Activated CD4-positive, alpha-beta T cell treated with anti-CD3 and anti-CD28 coated beads, Interleukin-2, amount 10 ng/mL, durations not matched to agents 7 days and 5 days (primary cell): ENCODE measurements at regions not wholly inside any gene's neighbourhood (a gene's known extent, or its start where the extent isn't known, plus 50 kb on each side); places are given as distances from the start of the nearest gene placed in this dataset.
"Not testable (repeated sequence)": the region's sequence is repeated elsewhere in the genome, so short reads cannot be mapped to it uniquely, and the experiment has no call there.

ENCODE experiments used
- CTCF ChIA-PET: fragments of 350-600 bp; sonication (Branson Sonifier 250); formaldehyde crosslinking; loops from one replicate; lab custom pipeline; 2021; ENCODE audit warnings: antibody characterized with exemption; lab: Charles Lee
- POLR2A ChIA-PET: fragments of 350-600 bp; sonication (Branson Sonifier 250); formaldehyde crosslinking; loops from one replicate; lab custom pipeline; 2021; ENCODE audit warnings: antibody characterized with exemption; lab: Charles Lee
- DNase-seq: peaks from one replicate; pipeline ENCODE4 v3.0.0-alpha.2; 2020
- H3K27ac Mint-ChIP-seq: one replicate; pipeline ENCODE4 v1.8.0; 2021; ENCODE audit warnings: mild to moderate bottlenecking, moderate library complexity, mixed read lengths
- H3K27me3 Mint-ChIP-seq: one replicate; pipeline ENCODE4 v1.8.0; 2021; ENCODE audit warnings: mixed read lengths
- H3K36me3 Mint-ChIP-seq: one replicate; pipeline ENCODE4 v1.8.0; 2021; ENCODE audit warnings: low read depth, mixed read lengths
- H3K4me1 Mint-ChIP-seq: one replicate; pipeline ENCODE4 v1.8.0; 2021; ENCODE audit warnings: mixed read lengths
- H3K4me3 Mint-ChIP-seq: one replicate; pipeline ENCODE4 v1.8.0; 2021; ENCODE audit warnings: mild to moderate bottlenecking, moderate library complexity, mixed read lengths
- H3K9me3 Mint-ChIP-seq: one replicate; pipeline ENCODE4 v1.8.0; 2021; ENCODE audit warnings: mixed read lengths

DNA sequence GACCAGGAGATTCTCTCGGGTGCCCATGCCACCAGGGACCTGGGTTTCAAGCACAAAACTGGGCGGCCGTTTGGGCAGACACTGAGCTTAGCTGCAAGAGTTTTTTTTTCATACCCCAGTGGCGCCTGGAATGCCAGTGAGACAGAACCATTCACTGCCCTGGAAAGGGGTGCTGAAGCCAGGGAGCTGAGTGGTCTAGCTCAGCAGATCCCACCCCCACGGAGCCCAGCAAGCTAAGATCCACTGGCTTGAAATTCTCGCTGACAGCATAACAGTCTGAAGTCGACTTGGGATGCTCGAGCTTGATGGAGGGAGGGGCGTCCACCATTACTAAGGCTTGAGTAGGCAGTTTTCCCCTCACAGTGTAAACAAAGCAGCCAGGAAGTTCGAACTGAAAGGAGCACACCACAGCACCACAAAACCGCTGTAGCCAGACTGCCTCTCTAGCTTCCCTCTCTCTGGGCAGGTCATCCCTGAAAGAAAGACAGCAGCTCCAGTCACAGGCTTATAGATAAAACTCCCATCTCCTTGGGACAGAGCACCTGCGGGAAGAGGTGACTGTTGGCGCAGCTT is 157.7 kb downstream of the GIPC2 start:
- CTCF ChIA-PET, H3K27me3 Mint-ChIP-seq, DNase-seq, H3K9me3 Mint-ChIP-seq, H3K36me3 Mint-ChIP-seq, H3K4me1 Mint-ChIP-seq, H3K4me3 Mint-ChIP-seq, H3K27ac Mint-ChIP-seq, POLR2A ChIA-PET: not testable (repeated sequence)

GRCh38 chr1:78210175-78210574 is 164.4 kb downstream of the GIPC2 start:
- POLR2A ChIA-PET = no interaction called here
- Mint-ChIP-seq H3K4me1 (no peaks in the 10 kb centered on the region), H3K27me3 (no peaks in the 10 kb centered on the region), H3K36me3 (no peaks in the 10 kb centered on the region), H3K27ac (no peak overlapping the region), H3K9me3 (no peaks in the 10 kb centered on the region), H3K4me3 (no peak overlapping the region)
- CTCF ChIA-PET = no interaction called here
- DNase-seq = no peak

DNA sequence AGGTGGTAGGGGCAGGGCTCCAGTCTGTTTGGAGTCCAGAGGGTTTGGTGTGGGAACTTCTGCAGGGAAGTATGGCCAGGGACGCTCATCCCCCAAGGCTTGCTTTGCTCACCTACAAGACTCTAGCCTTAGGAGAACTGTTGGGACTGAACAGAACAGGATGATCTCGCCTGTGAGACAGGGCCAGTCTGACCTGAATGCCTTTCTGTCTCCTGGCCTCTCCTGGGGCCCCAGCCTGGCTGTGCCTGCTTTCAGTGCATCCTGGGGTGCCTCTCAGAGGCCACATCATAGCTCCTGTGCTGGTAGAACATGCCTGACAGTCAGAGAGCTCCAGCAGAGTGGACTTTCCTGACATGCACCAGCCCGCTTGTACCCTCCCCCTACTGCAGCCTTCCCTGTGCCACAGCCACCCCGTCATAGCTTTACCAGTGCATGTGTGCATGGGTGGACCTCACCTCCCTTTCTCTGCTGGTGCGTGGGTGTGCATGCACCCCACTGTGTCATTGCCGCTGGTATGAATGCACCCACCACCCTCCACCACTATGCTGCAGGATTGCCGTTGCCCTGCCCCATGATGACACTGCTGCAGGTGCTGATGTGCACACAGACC is 165.8 kb downstream of the GIPC2 start:
- Mint-ChIP-seq H3K4me3 (no peak overlapping the region), H3K27ac (no peak overlapping the region), H3K27me3 (no peaks in the 10 kb centered on the region), H3K36me3 (no peaks in the 10 kb centered on the region), H3K9me3 (no peaks in the 10 kb centered on the region), H3K4me1 (no peaks in the 10 kb centered on the region)
- DNase-seq = no peak
- POLR2A ChIA-PET = no interaction called here
- CTCF ChIA-PET = interaction anchor here (0.8 kb wide), 1 partner anchor 66 kb away, joined by 3 read pairs; no protein-coding TSS in a partner anchor

GRCh38 chr1:78214334-78214733 is 168.6 kb downstream of the GIPC2 start:
- no peaks in the 10 kb centered on the region for H3K9me3 Mint-ChIP-seq
- H3K4me1 Mint-ChIP-seq = no peaks in the 10 kb centered on the region
- CTCF ChIA-PET = no interaction called here
- H3K36me3 Mint-ChIP-seq = no peaks in the 10 kb centered on the region
- POLR2A ChIA-PET = no interaction called here
- no peak overlapping the region for H3K4me3 Mint-ChIP-seq
- H3K27ac Mint-ChIP-seq = no peak overlapping the region
- no peak for DNase-seq
- H3K27me3 Mint-ChIP-seq = no peaks in the 10 kb centered on the region

- no peak overlapping the region for H3K27ac Mint-ChIP-seq
- ChIA-PET POLR2A (no interaction called here), CTCF (interaction anchor here (0.7 kb wide), 1 partner anchor 160 kb away, joined by 3 read pairs; no protein-coding TSS in a partner anchor)
- H3K4me1 Mint-ChIP-seq = no peaks in the 10 kb centered on the region
- H3K36me3 Mint-ChIP-seq = no peaks in the 10 kb centered on the region
- no peaks in the 10 kb centered on the region for H3K9me3 Mint-ChIP-seq
- no peak overlapping the region for H3K4me3 Mint-ChIP-seq
- DNase-seq = no peak
- no peaks in the 10 kb centered on the region for H3K27me3 Mint-ChIP-seq
Measured at GRCh38 chr1:78222225-78222959, 176.6 kb downstream of the GIPC2 start.

DNA sequence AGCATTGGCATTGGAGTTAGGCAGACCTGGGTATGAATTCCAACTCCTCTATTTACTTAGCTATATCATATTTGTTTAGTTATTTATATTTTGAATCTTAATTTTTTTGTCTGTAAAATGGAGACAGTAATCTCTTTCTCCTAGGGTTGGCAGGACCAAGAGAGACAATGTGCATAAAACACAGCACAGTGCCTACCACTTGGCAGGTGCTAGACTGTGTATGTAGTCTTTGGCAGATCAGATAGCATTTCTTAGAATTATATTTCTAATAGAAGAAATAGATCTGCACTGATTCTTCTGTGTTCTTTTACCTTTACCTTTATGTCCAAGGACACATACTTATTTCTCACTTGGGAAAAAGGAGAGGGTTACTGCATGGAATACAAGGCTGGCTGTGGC is 177.2 kb downstream of the GIPC2 start:
- Mint-ChIP-seq H3K9me3 (no peaks in the 10 kb centered on the region), H3K36me3 (no peaks in the 10 kb centered on the region), H3K27ac (no peak overlapping the region), H3K27me3 (no peaks in the 10 kb centered on the region), H3K4me1 (no peaks in the 10 kb centered on the region), H3K4me3 (no peak overlapping the region)
- ChIA-PET CTCF (no interaction called here), POLR2A (no interaction called here)
- no peak for DNase-seq

GRCh38 chr1:78223417-78224215 is 177.8 kb downstream of the GIPC2 start:
- ChIA-PET CTCF (no interaction called here), POLR2A (no interaction called here)
- H3K9me3 Mint-ChIP-seq = no peaks in the 10 kb centered on the region
- no peak for DNase-seq
- no peaks in the 10 kb centered on the region for H3K36me3 Mint-ChIP-seq
- H3K27ac Mint-ChIP-seq = no peak overlapping the region
- H3K4me3 Mint-ChIP-seq = no peak overlapping the region
- no peaks in the 10 kb centered on the region for H3K27me3 Mint-ChIP-seq
- no peaks in the 10 kb centered on the region for H3K4me1 Mint-ChIP-seq

DNA sequence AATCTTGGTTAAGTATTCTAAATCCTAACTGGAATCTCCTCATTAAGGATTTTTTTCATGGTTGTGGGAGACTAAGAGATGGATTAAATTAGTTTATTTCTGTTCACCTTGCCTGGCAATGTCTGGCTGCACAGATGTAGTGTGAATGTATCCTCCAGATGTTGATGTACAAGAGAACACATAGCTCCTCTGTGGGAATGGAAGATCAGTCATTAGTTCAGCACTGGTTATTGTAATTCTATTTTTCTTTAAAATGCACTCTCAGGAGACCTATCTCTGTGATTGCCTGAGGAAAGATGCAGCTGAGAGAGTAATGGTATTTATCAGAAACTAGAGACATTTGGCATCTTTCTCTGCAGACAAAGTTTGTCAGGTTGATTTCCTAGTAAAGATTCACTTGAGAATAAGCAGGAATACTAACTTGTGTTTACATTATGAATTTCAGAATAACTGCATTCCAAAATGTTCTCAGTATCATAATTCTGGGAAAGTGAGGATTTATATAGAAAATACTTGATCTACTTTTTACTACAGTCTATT is 178.6 kb downstream of the GIPC2 start:
- no peak for DNase-seq
- H3K4me1 Mint-ChIP-seq = no peaks in the 10 kb centered on the region
- no peak overlapping the region for H3K4me3 Mint-ChIP-seq
- ChIA-PET CTCF (interaction anchor here (1.2 kb wide), 1 partner anchor 8 kb away, joined by 4 read pairs; no protein-coding TSS in a partner anchor), POLR2A (no interaction called here)
- H3K27ac Mint-ChIP-seq = no peak overlapping the region
- no peaks in the 10 kb centered on the region for H3K27me3 Mint-ChIP-seq
- no peaks in the 10 kb centered on the region for H3K36me3 Mint-ChIP-seq
- H3K9me3 Mint-ChIP-seq = no peaks in the 10 kb centered on the region

DNA sequence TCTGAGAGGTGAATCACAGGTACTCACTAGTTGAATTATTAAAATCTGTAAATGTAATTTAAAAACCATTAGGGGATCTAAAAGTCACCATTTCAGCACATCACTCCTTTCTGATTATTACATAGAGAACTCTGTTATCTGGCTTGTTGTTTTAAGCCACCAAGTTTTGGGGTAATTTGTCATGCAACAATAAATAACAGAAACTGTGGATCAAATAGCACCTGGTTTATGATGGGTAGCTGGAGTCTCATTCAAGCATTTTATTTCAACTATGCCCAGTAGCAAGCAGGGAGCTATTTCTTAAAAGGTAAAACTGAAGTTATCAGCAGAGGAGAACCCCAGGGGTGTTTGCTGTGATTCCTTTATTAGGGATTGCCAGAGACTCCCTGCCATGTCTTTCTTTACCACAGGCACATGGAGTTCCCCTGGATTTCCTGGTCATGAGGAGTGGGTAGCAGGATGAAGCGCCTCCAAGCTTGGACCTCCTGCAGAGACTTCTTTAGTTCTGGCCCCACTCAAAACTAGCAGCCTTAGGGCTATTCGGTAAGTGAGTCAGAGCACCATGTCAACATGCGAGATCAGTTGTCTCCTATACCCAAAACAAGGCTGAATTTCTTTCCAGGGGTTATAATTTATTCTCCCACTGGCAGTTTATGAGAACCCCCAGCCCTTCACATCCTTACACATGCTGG is 179.2 kb downstream of the GIPC2 start:
- no peaks in the 10 kb centered on the region for H3K9me3 Mint-ChIP-seq
- no peaks in the 10 kb centered on the region for H3K27me3 Mint-ChIP-seq
- H3K4me1 Mint-ChIP-seq = no peaks in the 10 kb centered on the region
- ChIA-PET POLR2A (no interaction called here), CTCF (interaction anchor here (1.2 kb wide), 1 partner anchor 9 kb away, joined by 4 read pairs; no protein-coding TSS in a partner anchor)
- H3K27ac Mint-ChIP-seq = no peak overlapping the region
- no peak for DNase-seq
- no peaks in the 10 kb centered on the region for H3K36me3 Mint-ChIP-seq
- no peak overlapping the region for H3K4me3 Mint-ChIP-seq

DNA sequence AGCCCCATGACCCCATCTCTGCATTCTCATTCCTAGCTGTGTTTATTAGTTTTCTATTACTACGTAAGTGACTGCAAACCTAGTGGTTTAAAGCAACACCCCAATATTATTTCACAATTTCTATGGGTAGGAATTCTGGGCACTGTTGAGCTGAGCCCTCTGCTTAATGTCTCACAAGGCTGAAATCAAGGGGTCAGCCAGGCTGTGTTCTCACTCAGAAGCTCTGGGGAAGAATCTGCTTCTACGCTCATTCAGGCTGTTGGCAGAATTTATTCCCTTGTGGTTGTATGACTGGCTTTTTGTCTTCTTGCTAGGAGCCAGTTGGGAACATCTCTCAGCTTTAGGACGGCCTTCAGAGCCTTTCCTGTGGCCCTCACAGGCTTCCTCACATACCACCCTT is 181.0 kb downstream of the GIPC2 start:
- ChIA-PET CTCF (no interaction called here), POLR2A (no interaction called here)

GRCh38 chr1:78227705-78228635 is 182.2 kb downstream of the GIPC2 start:
- ChIA-PET POLR2A (no interaction called here), CTCF (no interaction called here)
- Mint-ChIP-seq H3K27ac (no peak overlapping the region), H3K9me3 (no peaks in the 10 kb centered on the region), H3K36me3 (no peaks in the 10 kb centered on the region), H3K4me1 (no peaks in the 10 kb centered on the region), H3K4me3 (no peak overlapping the region), H3K27me3 (no peaks in the 10 kb centered on the region)
- DNase-seq = no peak

More for the DNA sequence above, 181.0 kb downstream of the GIPC2 start:
- H3K4me1 Mint-ChIP-seq = no peaks in the 10 kb centered on the region
- H3K9me3 Mint-ChIP-seq = no peaks in the 10 kb centered on the region
- no peaks in the 10 kb centered on the region for H3K36me3 Mint-ChIP-seq
- no peak overlapping the region for H3K27ac Mint-ChIP-seq
- H3K27me3 Mint-ChIP-seq = no peaks in the 10 kb centered on the region
- DNase-seq = no peak
- no peak overlapping the region for H3K4me3 Mint-ChIP-seq
